ENCODE measurements at regions not wholly inside any gene's neighbourhood (a gene's known extent, or its start where the extent isn't known, plus 50 kb on each side); places are given as distances from the start of the nearest gene placed in this dataset.
"Not testable (repeated sequence)": the region's sequence is repeated elsewhere in the genome, so short reads cannot be mapped to it uniquely, and the experiment has no call there.

- no peak for DNase-seq
Observed at GRCh38 chr3:88812576-88812975, 294.8 kb upstream of the EPHA3 start.

GRCh38 chr3:88816445-88816844 lies 291.0 kb upstream of the EPHA3 start:
- DNase-seq, result no peak

GRCh38 chr3:88824666-88825564 lies 282.5 kb upstream of the EPHA3 start:
- no peak for DNase-seq

- peak; percentile 60 for DNase-seq
Observed at GRCh38 chr3:88828466-88828865, 279.0 kb upstream of the EPHA3 start.

GRCh38 chr3:88852606-88853005 lies 254.8 kb upstream of the EPHA3 start:
- DNase-seq, result no peak

GRCh38 chr3:88863196-88863595 lies 244.2 kb upstream of the EPHA3 start:
- DNase-seq, result peak; percentile 76

GRCh38 chr3:88876724-88877123 lies 230.7 kb upstream of the EPHA3 start:
- no peak for DNase-seq

- no peak for DNase-seq
Observed at GRCh38 chr3:88879905-88880304, 227.5 kb upstream of the EPHA3 start.

GRCh38 chr3:88882121-88882520 lies 225.3 kb upstream of the EPHA3 start:
- no peak for DNase-seq

- not testable (repeated sequence) for DNase-seq
Observed at GRCh38 chr3:88886624-88887023, 220.8 kb upstream of the EPHA3 start.

- DNase-seq, result no peak
Observed at GRCh38 chr3:88896026-88896425, 211.4 kb upstream of the EPHA3 start.

GRCh38 chr3:88912294-88912877 lies 195.0 kb upstream of the EPHA3 start:
- no peak for DNase-seq

GRCh38 chr3:88918841-88919240 lies 188.6 kb upstream of the EPHA3 start:
- no peak for DNase-seq

GRCh38 chr3:88921986-88922385 lies 185.4 kb upstream of the EPHA3 start:
- no peak for DNase-seq

GRCh38 chr3:88926221-88926620 lies 181.2 kb upstream of the EPHA3 start:
- DNase-seq, result no peak

GRCh38 chr3:88930611-88931010 lies 176.8 kb upstream of the EPHA3 start:
- no peak for DNase-seq

- no peak for DNase-seq
Observed at GRCh38 chr3:88936831-88937230, 170.6 kb upstream of the EPHA3 start.

GRCh38 chr3:88940296-88940695 lies 167.1 kb upstream of the EPHA3 start:
- DNase-seq, result no peak

GRCh38 chr3:88947013-88947412 lies 160.4 kb upstream of the EPHA3 start:
- no peak for DNase-seq

GRCh38 chr3:88954853-88955252 lies 152.6 kb upstream of the EPHA3 start:
- DNase-seq, result no peak

- DNase-seq, result no peak
Observed at GRCh38 chr3:88955274-88955673, 152.1 kb upstream of the EPHA3 start.

GRCh38 chr3:88957711-88958439 lies 149.5 kb upstream of the EPHA3 start:
- DNase-seq, result peak; percentile 92

GRCh38 chr3:88960019-88960418 lies 147.4 kb upstream of the EPHA3 start:
- no peak for DNase-seq

GRCh38 chr3:88963003-88963402 lies 144.4 kb upstream of the EPHA3 start:
- no peak for DNase-seq
